ENCODE measurements at regions not wholly inside any gene's neighbourhood (a gene's known extent, or its start where the extent isn't known, plus 50 kb on each side); places are given as distances from the start of the nearest gene placed in this dataset.

DNA sequence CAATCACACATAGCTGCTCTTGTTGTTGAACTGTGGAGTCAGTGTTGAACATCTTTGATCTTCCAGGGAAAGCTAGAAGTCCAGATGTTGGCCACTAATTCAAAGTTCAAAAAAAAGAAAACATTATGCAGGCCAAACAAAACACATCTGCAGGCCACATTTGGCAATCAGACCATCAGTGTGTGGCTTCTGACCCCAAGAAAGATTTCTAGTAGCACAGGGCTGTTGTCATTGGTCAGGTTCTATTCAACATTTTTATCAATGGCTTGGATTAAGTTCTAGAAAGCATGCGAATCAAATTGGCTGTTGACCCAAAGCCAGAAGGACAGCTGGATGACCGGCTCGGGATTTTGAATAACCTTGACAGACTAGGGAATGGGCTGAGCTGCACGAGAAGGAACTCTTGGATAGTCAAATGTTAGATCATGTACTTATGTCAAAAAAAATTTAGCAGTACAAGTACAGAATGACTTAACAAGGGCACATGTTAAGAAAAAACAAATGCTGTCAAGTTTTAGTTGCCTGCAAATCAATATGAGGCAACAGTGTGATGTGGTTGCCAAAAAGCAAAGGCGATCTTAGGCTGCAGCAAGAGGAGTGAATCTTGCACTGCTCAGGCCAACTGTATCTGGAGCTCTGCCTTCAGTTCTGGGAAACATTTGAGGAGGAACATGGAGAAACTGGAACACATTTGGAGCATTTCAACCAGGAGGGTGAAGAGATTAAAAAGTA lies 187.6 kb downstream of the RGS9 start:
- Mint-ChIP-seq H3K4me1 (ENCODE audit: unreplicated experiment) (no peaks in the 10 kb centered on the region), H3K4me3 (ENCODE audit: unreplicated experiment) (no peak overlapping the region), H3K9me3 (ENCODE audit: unreplicated experiment) (no peaks in the 10 kb centered on the region), H3K36me3 (ENCODE audit: unreplicated experiment) (no peaks in the 10 kb centered on the region), H3K27me3 (ENCODE audit: unreplicated experiment) (peaks cover 25% of the 10 kb centered on the region), H3K27ac (ENCODE audit: unreplicated experiment) (no peak overlapping the region)
- TF ChIP-seq, protein P1, sequence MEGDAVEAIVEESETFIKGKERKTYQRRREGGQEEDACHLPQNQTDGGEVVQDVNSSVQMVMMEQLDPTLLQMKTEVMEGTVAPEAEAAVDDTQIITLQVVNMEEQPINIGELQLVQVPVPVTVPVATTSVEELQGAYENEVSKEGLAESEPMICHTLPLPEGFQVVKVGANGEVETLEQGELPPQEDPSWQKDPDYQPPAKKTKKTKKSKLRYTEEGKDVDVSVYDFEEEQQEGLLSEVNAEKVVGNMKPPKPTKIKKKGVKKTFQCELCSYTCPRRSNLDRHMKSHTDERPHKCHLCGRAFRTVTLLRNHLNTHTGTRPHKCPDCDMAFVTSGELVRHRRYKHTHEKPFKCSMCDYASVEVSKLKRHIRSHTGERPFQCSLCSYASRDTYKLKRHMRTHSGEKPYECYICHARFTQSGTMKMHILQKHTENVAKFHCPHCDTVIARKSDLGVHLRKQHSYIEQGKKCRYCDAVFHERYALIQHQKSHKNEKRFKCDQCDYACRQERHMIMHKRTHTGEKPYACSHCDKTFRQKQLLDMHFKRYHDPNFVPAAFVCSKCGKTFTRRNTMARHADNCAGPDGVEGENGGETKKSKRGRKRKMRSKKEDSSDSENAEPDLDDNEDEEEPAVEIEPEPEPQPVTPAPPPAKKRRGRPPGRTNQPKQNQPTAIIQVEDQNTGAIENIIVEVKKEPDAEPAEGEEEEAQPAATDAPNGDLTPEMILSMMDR (IDR thresholded peaks at IDR 0.05) = no peak
- no peak for DNase-seq (ENCODE audit: extremely low spot score, unreplicated experiment)

DNA sequence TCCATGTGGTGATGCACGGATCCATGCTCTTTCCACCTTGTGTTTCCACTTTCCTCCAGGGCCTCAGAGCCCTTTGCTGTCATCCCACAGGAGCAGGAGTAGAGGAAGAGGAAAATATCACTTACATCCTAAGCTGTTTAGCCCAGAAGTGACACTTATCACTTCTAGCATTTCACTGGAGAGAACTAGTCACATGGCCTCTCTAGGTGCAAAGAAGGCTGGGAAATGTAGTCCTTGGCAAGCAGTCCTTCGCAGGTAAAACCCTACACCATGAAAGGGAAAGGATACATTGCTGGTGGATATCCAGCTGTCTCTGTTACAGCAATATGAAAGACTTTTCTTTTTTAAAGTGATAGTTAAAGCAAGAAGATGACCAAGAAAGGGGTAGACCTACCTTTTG lies 185.9 kb downstream of the RGS9 start:
- TF ChIP-seq, protein P1 (IDR thresholded peaks at IDR 0.05) = no peak
- H3K27me3 Mint-ChIP-seq (ENCODE audit: unreplicated experiment) = peaks cover 27% of the 10 kb centered on the region
- no peak overlapping the region for H3K4me3 Mint-ChIP-seq (ENCODE audit: unreplicated experiment)
- no peaks in the 10 kb centered on the region for H3K9me3 Mint-ChIP-seq (ENCODE audit: unreplicated experiment)
- H3K27ac Mint-ChIP-seq (ENCODE audit: unreplicated experiment) = no peak overlapping the region
- H3K4me1 Mint-ChIP-seq (ENCODE audit: unreplicated experiment) = no peaks in the 10 kb centered on the region
- H3K36me3 Mint-ChIP-seq (ENCODE audit: unreplicated experiment) = no peaks in the 10 kb centered on the region
- no peak for DNase-seq (ENCODE audit: extremely low spot score, unreplicated experiment)

GRCh38 chr17:65320820-65321219 lies 183.7 kb downstream of the RGS9 start:
- Mint-ChIP-seq H3K4me1 (ENCODE audit: unreplicated experiment) (no peaks in the 10 kb centered on the region), H3K9me3 (ENCODE audit: unreplicated experiment) (no peaks in the 10 kb centered on the region), H3K36me3 (ENCODE audit: unreplicated experiment) (no peaks in the 10 kb centered on the region), H3K4me3 (ENCODE audit: unreplicated experiment) (no peak overlapping the region), H3K27me3 (ENCODE audit: unreplicated experiment) (peaks cover 36% of the 10 kb centered on the region), H3K27ac (ENCODE audit: unreplicated experiment) (no peak overlapping the region)
- TF ChIP-seq, protein P1 (IDR thresholded peaks at IDR 0.05) = no peak
- DNase-seq (ENCODE audit: extremely low spot score, unreplicated experiment) = peak; percentile 32

- H3K9me3 Mint-ChIP-seq (ENCODE audit: unreplicated experiment) = no peaks in the 10 kb centered on the region
These were observed 177.0 kb downstream of the RGS9 start for GRCh38 chr17:65314212-65314611.

DNA sequence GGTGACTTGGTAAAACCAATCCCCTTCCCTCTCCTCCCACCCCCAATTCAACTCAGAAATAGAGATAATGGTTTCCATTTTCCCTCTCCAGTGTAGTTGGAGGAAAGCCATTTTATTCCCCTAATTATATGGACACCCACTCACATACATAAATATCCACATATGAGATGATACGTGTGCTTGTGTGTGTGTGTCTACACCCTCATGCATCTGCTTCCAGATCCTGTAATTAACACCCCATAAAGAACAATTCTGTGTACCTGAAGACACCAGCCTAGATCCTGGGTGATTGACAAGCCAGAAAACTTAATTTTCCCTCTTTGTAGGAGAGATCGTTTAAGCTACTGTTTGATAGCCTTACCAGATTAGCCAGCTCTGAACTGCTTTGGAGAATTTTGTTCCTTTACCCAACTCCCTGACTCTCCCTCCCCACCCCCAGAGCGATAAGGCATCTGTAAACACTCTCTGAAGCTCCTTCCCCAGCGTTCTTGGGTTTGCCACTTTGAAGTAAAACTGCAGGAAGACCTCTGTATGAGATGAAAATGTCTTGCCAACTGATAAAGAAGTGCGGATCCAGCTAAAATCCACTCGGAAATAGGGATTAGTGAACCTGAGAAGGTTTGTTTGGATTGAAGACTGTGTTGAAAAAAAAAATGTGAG lies 175.7 kb downstream of the RGS9 start:
- H3K27me3 Mint-ChIP-seq (ENCODE audit: unreplicated experiment) = peaks cover 53% of the 10 kb centered on the region
- H3K4me1 Mint-ChIP-seq (ENCODE audit: unreplicated experiment) = no peaks in the 10 kb centered on the region
- H3K9me3 Mint-ChIP-seq (ENCODE audit: unreplicated experiment) = no peaks in the 10 kb centered on the region
- TF ChIP-seq, protein P1 (IDR thresholded peaks at IDR 0.05) = no peak
- H3K27ac Mint-ChIP-seq (ENCODE audit: unreplicated experiment) = no peak overlapping the region
- no peaks in the 10 kb centered on the region for H3K36me3 Mint-ChIP-seq (ENCODE audit: unreplicated experiment)
- no peak for DNase-seq (ENCODE audit: extremely low spot score, unreplicated experiment)
- no peak overlapping the region for H3K4me3 Mint-ChIP-seq (ENCODE audit: unreplicated experiment)

More at GRCh38 chr17:65314212-65314611, 177.0 kb downstream of the RGS9 start:
- DNase-seq (ENCODE audit: extremely low spot score, unreplicated experiment) = no peak
- Mint-ChIP-seq H3K27ac (ENCODE audit: unreplicated experiment) (no peak overlapping the region), H3K36me3 (ENCODE audit: unreplicated experiment) (no peaks in the 10 kb centered on the region), H3K27me3 (ENCODE audit: unreplicated experiment) (peaks cover 56% of the 10 kb centered on the region), H3K4me1 (ENCODE audit: unreplicated experiment) (no peaks in the 10 kb centered on the region), H3K4me3 (ENCODE audit: unreplicated experiment) (no peak overlapping the region)
- TF ChIP-seq, protein P1 (IDR thresholded peaks at IDR 0.05) = no peak
